Right ventricle myocardium inferior (tissue), 1 donor: ENCODE measurements at regions not wholly inside any gene's neighbourhood (a gene's known extent, or its start where the extent isn't known, plus 50 kb on each side); places are given as distances from the start of the nearest gene placed in this dataset.
"Not testable (repeated sequence)": the region's sequence is repeated elsewhere in the genome, so short reads cannot be mapped to it uniquely, and the experiment has no call there.

Experiments
- ATAC-seq: fragments of 200-7000 bp; cut with Tn5 transposase; one replicate; pipeline ENCODE4 v1.9.1; 2020; ENCODE audit warnings: mild to moderate bottlenecking, moderate library complexity
- DNase-seq: peaks from one replicate; pipeline ENCODE4 v3.0.0; 2021; ENCODE audit errors: missing footprints
- intact Hi-C: fragments of 100-400 bp; cut with DNase I; formaldehyde crosslinking; loops from one replicate; pipeline ENCODE4 v1.11.0; 2022
- donor health status: DM: no; HTN: yes; CAD: no; lungs with severe emphysema.

DNA sequence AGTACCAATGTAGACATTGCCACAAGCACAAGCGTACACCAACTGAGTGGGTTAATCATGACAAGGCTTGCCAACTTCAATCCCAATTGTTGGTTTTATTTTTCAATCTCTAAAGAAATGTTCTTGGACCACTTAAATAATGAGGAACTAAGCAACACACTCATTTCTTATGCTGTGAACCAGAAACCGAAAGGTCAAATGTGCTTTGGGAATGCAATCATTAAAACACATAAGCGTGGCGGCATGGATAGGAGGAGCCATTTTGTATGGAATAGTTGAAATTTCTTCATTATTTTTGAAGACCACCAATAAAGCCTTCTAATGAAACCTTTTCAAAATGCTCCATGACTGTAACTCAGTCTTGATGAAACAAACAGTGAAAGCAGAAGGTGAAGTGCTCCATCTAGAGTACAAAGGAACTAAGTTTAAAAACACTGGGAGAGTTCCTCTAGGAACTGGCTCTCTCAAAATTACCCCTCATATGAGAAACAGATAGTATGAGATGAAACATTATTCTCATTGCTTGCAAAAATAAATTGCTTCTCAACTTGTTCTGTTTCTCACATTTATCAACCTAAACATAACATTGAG lies 113.2 kb upstream of the CHST9 start:
- intact Hi-C loops: loop anchor here (1.0 to 10.0 kb wide), 2 partner anchors 280 to 484 kb away; no protein-coding TSS in a partner anchor
- no peak for ATAC-seq
- DNase-seq: no peak

DNA sequence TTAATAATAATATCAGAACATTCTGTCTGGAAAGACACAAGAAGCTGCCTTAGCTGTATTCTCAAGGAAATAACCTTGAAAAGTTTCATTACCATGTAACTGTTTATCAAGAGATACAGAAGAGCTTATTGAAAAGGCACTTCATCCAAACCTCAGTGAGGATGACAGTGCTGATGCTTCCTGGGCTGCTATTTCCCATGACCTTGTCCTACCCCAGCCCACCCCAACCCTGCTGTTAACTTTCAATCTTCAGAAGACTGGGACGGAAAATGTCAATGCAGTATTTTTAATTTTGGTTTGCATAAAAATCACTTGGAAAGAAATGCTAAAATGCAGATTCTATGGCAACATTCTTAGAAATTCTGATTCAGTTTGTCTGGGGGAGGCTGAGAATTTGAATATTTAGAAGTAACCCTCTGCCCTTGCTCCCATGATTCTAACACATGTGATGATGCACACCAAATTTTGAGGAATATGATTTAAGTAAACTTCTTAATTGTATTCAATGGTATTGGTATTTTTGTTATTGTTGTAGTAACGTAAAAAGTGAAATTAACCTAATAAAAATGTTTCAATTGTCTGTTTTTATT lies 101.0 kb upstream of the CHST9 start:
- DNase-seq, ATAC-seq, intact Hi-C loops: not testable (repeated sequence)

DNA sequence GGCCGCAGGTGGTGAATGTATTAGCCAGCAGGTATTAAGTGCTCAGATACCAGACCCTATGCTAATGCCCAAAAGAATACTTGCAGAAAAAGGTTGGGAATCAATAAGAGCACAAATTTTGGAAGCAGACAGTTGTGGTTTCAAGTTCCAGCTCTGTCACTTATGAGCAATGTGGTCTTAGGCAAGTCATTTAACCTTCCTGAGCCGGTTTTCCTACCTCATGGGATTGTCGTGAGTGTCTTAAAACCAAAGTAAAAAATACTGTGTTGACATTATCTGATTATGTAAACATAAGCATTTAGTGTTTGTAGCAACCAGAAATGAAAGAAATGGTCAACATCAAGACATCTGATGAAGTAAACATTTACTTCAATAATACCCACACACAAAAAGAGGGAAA lies 93.0 kb upstream of the CHST9 start:
- intact Hi-C loops: no loop called here
- DNase-seq: no peak
- ATAC-seq: no peak

DNA sequence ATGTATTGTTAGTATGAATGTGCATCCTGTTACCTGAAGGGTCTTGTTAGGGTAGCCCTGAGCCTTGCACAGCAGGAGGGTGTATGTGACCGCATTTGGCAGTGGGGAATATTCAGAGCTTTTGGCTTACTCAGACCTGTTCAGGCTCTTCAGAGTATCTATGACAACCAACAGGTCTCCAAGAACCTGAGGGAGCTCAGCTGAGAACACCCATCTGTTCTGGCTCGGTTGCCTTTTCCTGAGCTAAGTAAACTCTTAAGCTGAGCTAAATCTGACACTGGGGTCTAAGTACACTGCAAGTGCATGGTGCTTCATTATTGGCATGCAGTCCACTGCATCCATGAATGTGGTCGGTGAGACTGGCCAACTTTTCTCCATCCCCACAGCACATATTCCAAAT lies 92.4 kb upstream of the CHST9 start:
- ATAC-seq (no peak), DNase-seq (no peak)
- intact Hi-C loops: no loop called here

DNA sequence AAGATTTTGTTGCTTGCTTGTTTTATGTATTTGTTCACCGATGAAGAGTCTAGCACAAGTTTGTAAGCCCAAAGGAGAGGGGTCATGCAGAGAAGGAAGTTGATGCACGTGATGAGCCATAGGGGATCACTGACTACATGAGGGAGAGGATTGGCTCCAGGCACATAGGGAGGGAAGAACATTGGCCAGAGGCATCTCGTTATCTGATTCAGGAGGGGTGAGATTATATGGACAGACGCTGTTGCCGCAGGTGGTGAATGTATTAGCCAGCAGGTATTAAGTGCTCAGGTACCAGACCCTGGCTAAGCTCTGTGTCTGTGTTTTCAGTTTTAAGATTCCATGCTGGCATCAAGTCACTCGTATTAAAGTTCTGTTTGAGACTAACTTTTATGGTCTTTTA lies 91.8 kb upstream of the CHST9 start:
- ATAC-seq (no peak), DNase-seq (no peak)
- intact Hi-C loops: no loop called here

DNA sequence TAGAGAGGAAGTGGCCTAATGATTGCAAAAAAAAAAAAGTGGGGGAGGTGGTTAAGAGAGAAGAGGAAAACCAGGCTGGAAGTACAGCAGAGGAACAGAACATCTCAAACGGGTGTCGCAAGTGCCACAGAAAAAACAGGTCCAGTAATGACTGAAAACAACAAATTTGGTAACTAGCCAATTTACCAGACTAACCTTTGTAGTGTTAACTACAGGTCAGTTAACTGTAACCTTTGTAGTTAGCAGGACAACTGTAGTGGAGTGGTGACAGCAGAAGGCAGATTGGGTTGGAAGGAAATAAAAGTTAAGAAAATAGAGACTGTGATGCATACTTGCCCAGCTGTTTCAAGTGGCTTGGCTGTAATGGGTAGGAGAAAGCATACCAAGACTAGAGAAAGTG lies 91.4 kb upstream of the CHST9 start:
- intact Hi-C loops: no loop called here
- ATAC-seq: no peak
- DNase-seq: no peak

DNA sequence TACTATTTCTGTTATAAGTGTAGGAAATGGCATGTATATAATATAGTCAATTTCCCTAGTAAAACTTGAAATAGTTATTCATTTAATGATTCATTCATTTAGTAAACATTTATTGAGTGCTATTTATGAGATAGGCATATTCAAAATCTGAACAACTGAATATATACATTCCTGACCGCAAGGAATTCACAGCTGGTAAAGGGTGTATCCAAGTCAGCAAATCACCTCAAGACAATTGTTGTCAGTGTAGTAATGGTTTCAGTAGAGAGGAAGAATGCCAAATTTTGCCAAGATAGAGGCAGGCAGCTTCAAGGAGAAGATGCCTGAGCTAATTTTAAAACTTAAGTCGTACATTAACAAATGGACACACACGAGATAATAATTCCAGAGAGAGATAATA lies 89.8 kb upstream of the CHST9 start:
- DNase-seq (no peak), ATAC-seq (no peak)
- intact Hi-C loops: no loop called here

DNA sequence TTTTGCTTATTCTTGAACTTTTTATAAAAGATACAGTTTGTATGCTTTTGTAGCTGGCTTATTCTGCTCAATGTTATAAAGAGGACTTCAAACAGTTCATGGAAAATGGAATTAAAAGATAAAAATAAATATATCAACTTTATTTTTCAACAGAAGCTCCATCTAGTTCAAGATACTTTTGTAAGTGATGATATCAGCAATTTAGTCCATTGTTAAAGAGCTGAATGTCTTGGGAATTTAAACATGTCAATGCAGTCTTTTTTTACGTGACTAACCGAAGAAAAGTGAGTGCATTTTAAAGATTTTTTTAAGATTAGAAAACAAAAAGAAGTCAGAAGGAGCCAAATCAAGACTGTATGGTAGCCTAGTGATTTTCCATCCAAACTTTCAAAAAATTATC lies 85.4 kb upstream of the CHST9 start:
- intact Hi-C loops: no loop called here
- ATAC-seq (no peak), DNase-seq (no peak)

DNA sequence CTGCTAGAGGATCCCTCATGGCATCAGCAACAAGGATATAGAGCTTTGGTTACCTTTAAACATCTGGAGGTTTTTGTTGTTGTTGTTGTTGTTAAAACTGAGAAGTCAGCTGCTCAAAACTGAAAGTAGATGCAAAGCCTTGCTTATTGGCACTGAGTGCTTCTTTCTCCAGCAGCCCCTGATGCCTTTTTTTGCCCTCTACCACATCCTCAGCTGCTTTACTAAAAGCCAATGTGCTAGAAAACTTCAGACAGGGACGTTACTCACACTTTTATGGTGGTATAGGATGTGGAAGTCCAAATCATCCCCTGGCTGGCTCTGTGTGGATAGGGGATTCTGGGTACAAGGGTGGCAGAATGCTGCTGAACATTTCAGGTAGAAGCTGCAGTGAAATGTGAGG lies 78.3 kb upstream of the CHST9 start:
- intact Hi-C loops: no loop called here
- ATAC-seq: no peak
- no peak for DNase-seq

DNA sequence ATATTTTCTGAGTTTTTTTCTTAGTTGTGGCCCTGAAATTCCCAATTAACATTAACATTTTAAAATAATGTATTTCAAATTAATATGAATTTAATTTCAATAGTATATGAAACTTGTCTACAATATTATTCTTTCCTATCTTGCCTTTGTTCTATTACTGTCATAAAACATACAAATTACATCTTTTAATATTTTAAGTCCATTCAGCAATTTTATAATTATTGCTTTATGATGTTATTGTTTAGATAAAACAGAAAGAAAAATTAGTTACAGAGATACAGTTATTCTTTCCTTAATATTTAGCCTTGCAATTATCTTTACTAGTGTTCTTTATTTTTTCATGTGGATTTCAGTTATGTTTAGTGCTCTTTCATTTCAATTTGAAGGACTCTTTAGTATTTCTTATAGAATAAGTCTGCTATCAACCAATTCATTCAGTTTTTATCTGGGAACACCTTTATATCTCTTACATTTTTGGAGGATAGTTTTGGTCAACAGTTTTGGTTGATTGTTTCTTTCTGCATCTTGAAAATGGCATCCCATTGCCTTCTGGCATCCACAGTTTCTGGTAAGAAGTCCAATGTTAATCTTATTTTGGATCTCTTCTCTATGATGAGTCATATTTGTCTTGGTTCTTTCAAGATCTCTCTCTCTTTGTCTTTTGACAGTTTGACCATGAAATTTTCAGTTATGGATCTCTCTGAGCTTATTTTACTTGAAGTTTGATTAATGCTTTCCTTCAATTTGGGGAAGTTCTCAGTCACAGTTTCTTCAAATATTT lies 76.9 kb upstream of the CHST9 start:
- ATAC-seq (no peak), DNase-seq (no peak)
- intact Hi-C loops: no loop called here

DNA sequence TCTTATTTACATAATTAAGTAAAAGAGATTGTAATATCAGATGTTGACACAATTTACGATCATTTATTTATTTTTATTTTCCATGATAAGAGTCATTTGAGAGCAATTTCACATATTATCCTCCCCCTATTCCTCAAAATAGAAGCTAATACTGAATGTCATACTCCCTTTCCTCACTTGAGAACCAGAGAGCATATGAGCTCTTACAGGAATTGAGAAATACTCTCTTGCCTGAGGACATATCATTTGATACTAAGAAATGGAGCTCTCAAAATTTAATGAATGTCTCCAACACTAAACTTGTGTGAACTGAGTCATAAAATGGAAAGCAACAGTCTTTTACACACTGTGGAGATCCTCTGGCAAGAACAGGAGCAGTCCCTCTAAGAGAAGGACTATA lies 68.5 kb upstream of the CHST9 start:
- ATAC-seq (no peak), DNase-seq (no peak)
- intact Hi-C loops: no loop called here

DNA sequence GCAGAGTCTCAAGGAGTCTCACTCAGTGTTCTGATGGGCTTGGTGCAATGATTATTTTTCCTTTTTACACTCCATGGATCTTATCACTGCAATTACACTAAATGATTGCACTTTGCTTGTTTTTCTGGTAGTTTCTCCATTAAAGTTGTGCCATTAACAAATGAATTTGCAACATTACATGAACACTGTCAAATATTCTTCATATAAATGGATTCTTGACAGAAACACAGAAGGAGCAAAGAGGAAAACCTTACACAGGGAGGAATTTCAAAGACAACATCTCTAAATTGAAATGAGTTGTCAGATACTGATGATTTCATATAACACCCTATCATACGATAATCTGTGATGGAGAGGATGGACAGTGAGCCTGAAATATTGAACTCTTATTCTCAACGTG lies 65.4 kb upstream of the CHST9 start:
- intact Hi-C loops: no loop called here
- ATAC-seq (no peak), DNase-seq (no peak)

DNA sequence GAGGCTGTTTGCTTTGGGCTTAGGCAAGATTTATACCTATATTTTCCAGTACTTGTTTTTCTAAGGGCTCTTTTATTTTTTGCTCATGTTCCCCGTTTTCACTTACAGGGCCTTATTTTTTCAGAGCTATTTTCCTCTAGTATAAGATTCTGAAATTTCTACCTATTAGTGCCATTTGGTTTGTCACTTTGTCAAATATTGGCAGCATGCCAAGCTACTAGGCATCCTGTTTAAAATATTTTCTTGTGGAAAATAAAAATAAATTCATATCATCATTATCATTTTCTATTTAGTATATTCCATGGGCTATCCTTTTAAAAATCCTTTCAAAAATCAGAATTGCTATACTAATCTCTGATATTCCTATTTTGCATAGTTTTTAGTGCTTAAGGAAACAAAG lies 64.8 kb upstream of the CHST9 start:
- no peak for DNase-seq
- no peak for ATAC-seq
- intact Hi-C loops: no loop called here

DNA sequence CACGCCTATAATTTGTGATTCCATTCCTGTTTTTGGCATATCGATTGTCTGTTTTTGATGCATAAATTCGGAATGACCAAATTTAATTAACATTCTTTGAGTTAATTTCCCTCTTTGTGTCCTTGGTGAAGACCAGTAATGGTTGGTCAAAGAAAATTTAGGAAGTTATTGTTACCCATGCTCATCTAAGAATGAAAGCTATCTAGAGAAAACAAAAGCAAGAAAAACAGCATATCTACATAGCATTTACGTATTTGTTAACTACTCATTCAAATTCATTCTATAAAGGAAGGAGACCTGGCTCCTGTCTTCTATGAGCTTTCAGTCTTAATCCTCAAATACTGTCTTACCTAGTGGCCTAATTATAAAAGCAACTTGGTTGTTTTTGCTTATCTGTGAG lies 59.2 kb upstream of the CHST9 start:
- no peak for DNase-seq
- no peak for ATAC-seq
- intact Hi-C loops: no loop called here

DNA sequence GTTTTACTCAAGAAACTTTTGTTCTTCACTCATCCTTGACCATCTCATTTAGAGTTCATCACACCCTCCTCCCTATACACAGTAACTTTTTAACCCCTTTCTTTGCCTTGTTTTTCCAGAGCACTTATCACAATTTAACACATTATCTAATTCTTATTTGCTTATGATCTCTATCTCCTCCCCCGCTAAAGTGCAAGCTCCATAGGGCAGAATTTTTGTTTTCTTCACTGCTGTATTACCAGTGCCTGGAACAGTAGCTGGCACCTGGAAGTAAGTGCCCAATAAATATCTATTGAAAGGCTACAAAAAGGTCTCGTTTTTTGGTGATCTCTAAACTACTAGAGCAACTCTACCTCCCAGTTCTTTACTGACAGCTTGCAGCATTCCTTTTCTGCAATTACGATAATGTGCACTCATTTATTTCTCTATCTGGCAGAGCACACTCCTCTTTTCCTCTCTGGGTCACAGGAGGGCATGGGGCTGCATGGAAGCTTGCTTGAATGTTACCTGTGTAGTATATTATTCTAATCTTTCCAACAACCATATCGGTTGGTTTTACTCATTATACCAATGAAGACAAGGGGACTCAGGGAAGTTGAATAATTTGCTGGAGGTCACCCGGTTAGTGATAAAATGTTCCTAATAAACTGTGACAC lies 57.4 kb upstream of the CHST9 start:
- no peak for DNase-seq
- no peak for ATAC-seq
- intact Hi-C loops: no loop called here

DNA sequence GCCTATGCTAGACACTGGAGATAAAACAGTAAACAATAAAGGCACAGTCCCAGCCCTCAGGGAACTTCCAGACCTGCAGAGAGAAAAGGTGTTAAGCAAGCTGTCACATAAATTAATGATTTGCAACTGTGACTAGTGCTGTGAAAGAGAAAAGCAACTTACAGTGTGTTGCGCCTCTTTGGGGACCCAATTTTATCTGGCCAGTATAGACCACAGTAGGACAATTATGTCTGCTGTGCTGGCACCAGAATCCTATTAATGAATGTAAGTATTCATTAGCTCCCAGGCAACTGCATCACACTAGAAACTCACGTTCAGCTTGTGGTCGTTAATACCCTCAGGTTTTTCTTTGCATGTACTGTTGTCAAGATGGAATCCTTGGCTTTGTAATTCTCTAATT lies 55.3 kb upstream of the CHST9 start:
- DNase-seq: no peak
- no peak for ATAC-seq
- intact Hi-C loops: no loop called here

DNA sequence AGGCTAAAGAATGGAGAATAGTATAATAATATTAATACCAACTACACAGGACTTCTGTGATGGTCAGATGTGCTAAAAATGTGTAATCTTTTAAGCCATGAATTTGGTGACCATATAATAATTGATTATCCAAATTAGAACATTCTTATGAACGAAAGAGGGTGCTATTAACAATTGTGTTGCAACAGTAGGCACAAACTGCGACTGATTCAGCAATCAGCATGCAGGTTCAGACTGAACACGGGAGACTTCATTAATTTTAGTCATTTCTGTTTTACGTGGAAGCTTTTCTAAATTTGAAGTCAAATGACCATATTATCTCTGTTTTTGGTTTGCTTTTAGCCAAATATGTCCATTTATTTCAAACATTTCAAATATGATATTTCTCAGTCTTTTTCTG lies 54.6 kb upstream of the CHST9 start:
- no peak for ATAC-seq
- intact Hi-C loops: no loop called here

DNA sequence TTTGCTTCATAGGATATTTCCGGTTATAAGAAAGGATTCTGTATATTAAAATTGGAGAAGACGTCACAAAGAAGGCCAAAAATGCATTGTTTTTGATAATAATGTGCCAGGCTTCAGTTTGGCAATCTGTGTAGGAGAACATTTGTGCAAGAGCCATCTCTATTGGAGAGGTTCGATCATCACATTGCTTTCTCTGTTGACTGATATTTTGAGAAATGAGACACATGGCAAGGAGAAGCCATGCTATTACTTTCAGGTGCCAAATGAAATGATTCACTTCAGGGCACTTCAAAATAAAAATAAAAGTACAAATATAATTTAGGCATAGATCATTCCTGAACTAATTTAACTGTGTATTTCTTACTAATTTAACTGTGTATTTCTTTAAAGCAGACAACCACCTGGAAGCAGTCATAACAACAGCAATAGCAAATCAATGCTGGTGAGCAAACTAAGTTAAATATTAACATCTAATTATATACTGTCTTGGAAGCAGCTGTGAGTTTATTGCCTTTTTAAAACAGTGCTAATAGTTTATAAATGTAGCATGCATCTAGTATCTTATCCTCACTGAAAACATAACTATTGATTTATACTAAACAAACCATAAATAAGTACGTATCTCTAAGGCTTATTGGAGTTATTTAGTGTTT lies 50.2 kb upstream of the CHST9 start:
- ATAC-seq: no peak
- intact Hi-C loops: no loop called here
- DNase-seq: no peak

More for the DNA sequence above, 54.6 kb upstream of the CHST9 start:
- DNase-seq: no peak
